Endometrium (tissue), 2 donors: ENCODE measurements at regions not wholly inside any gene's neighbourhood (a gene's known extent, or its start where the extent isn't known, plus 50 kb on each side); places are given as distances from the start of the nearest gene placed in this dataset.
"Not testable (repeated sequence)": the region's sequence is repeated elsewhere in the genome, so short reads cannot be mapped to it uniquely, and the experiment has no call there.

ENCODE experiments used
- FAIRE-seq: peaks from 2 replicates; lab custom pipeline; 2012; peaks lifted over from hg19 to GRCh38; lab: Jason Lieb, UNC
- donor health status: control.
- donor health status: control.

GRCh38 chr7:82562716-82563404, 119.3 kb upstream of the CACNA2D1 start:
- FAIRE-seq = no peak

GRCh38 chr7:82559193-82559805, 115.7 kb upstream of the CACNA2D1 start:
- FAIRE-seq = no peak

GRCh38 chr7:82549616-82550285, 106.2 kb upstream of the CACNA2D1 start:
- FAIRE-seq = no peak

GRCh38 chr7:82548141-82548688, 104.6 kb upstream of the CACNA2D1 start:
- FAIRE-seq = no peak

- no peak for FAIRE-seq
Observed at GRCh38 chr7:82542665-82543064, 99.1 kb upstream of the CACNA2D1 start.

GRCh38 chr7:82539969-82540368, 96.4 kb upstream of the CACNA2D1 start:
- FAIRE-seq = no peak

- no peak for FAIRE-seq
Observed at GRCh38 chr7:82534684-82535083, 91.1 kb upstream of the CACNA2D1 start.

GRCh38 chr7:82530361-82530760, 86.8 kb upstream of the CACNA2D1 start:
- FAIRE-seq = no peak

- no peak for FAIRE-seq
Observed at GRCh38 chr7:82528577-82529310, 85.2 kb upstream of the CACNA2D1 start.

- FAIRE-seq = no peak
Observed at GRCh38 chr7:82527851-82528250, 84.3 kb upstream of the CACNA2D1 start.

GRCh38 chr7:82521906-82522445, 78.4 kb upstream of the CACNA2D1 start:
- no peak for FAIRE-seq

GRCh38 chr7:82517050-82517449, 73.5 kb upstream of the CACNA2D1 start:
- no peak for FAIRE-seq

- FAIRE-seq = peak; percentile 86
Observed at GRCh38 chr7:82511542-82511941, 68.0 kb upstream of the CACNA2D1 start.

GRCh38 chr7:82507976-82508677, 64.5 kb upstream of the CACNA2D1 start:
- FAIRE-seq = no peak

GRCh38 chr7:82507365-82507975, 63.9 kb upstream of the CACNA2D1 start:
- no peak for FAIRE-seq

GRCh38 chr7:82506702-82507101, 63.1 kb upstream of the CACNA2D1 start:
- FAIRE-seq = no peak

GRCh38 chr7:82506208-82506607, 62.6 kb upstream of the CACNA2D1 start:
- no peak for FAIRE-seq

GRCh38 chr7:82501346-82501745, 57.8 kb upstream of the CACNA2D1 start:
- no peak for FAIRE-seq

GRCh38 chr7:82499546-82499945, 56.0 kb upstream of the CACNA2D1 start:
- FAIRE-seq = not testable (repeated sequence)

GRCh38 chr7:82494420-82494819, 50.8 kb upstream of the CACNA2D1 start:
- FAIRE-seq = no peak
